ENCODE measurements at regions not wholly inside any gene's neighbourhood (a gene's known extent, or its start where the extent isn't known, plus 50 kb on each side); places are given as distances from the start of the nearest gene placed in this dataset.

DNA sequence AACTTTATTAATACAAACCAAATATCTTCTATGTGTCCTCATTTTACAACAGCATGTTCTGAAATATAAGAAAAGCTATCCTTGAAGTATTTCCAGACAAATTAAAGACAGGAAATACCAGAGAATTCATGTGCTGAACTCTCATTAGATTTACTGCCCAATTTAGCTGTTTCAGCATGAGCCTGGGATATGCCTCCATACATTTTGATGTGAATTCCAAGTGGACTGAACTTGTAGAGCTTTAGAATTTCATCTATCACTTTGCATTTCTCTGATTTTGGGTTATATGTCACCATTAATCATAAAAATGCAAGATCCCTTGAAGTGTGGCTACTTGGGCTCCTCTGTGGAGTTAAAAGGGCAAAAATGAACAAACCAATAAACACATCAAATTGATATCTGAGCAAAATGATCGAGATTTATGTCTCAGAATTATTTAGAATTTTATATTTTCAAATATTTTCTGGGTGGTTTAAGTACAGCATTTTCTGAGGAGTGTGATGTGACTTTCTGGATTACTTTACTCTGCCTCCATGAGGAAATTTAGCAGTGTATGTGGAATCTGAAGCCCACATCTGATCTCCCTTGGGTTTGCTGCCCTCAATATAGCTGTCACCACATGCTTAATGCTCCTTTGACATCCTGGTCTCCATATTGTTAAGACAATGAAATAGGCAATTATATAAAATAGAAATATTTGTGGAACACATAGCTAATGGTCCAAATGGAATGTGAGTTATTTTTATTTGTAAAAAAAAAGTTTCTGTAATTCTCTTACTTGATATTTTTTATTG, 206.6 kb upstream of the RBMS1 start:
- TF ChIP-seq, protein P1, sequence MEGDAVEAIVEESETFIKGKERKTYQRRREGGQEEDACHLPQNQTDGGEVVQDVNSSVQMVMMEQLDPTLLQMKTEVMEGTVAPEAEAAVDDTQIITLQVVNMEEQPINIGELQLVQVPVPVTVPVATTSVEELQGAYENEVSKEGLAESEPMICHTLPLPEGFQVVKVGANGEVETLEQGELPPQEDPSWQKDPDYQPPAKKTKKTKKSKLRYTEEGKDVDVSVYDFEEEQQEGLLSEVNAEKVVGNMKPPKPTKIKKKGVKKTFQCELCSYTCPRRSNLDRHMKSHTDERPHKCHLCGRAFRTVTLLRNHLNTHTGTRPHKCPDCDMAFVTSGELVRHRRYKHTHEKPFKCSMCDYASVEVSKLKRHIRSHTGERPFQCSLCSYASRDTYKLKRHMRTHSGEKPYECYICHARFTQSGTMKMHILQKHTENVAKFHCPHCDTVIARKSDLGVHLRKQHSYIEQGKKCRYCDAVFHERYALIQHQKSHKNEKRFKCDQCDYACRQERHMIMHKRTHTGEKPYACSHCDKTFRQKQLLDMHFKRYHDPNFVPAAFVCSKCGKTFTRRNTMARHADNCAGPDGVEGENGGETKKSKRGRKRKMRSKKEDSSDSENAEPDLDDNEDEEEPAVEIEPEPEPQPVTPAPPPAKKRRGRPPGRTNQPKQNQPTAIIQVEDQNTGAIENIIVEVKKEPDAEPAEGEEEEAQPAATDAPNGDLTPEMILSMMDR (IDR thresholded peaks at IDR 0.05; ENCODE audit: low read length, missing control alignments), result no peak
- peak; percentile 17 for DNase-seq (ENCODE audit: low read depth)
- H3K4me3 ChIP-seq (replicated peaks; ENCODE audit: low read depth, low read length), result no peak overlapping the region

DNA sequence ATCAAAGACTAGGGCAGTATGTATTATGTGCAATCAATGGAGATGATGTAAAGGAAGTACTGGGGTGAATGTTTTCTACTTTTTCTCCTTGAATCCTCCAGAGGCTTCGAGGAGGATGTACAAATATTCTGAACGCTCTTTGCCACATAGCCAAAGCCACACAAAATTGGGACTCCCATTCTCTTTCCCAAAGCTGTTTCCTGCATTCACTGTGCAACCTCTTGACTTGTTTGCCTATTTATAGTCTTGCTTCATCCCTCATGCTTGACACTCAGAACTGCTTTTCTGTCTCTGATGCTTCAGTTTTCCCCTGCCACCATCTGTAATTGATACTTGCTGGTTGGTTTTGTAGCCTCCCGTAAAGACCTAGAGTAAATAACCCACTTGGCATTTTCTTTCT, 208.2 kb upstream of the RBMS1 start:
- TF ChIP-seq, protein P1 (IDR thresholded peaks at IDR 0.05; ENCODE audit: low read length, missing control alignments), result no peak
- no peak overlapping the region for H3K4me3 ChIP-seq (replicated peaks; ENCODE audit: low read depth, low read length)
- DNase-seq (ENCODE audit: low read depth), result no peak

DNA sequence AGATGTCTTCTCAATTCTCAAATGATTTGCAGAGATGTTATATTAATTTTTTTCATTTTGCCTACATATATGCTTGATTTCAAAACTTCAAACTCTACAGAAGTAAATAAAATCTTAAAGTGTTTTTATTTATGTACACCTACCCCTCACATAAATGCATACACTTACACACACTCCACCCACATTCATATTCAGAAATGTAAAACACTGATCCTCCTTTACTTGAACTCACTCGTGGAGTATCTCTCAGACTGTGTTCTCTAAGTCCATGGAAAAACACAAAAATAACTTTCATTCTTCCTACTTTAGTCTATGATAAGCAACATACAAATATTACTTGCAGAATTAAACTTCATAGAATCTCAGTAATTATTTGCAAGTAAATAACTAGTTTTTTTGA, 209.1 kb upstream of the RBMS1 start:
- TF ChIP-seq, protein P1 (IDR thresholded peaks at IDR 0.05; ENCODE audit: low read length, missing control alignments), result no peak
- DNase-seq (ENCODE audit: low read depth), result no peak

DNA sequence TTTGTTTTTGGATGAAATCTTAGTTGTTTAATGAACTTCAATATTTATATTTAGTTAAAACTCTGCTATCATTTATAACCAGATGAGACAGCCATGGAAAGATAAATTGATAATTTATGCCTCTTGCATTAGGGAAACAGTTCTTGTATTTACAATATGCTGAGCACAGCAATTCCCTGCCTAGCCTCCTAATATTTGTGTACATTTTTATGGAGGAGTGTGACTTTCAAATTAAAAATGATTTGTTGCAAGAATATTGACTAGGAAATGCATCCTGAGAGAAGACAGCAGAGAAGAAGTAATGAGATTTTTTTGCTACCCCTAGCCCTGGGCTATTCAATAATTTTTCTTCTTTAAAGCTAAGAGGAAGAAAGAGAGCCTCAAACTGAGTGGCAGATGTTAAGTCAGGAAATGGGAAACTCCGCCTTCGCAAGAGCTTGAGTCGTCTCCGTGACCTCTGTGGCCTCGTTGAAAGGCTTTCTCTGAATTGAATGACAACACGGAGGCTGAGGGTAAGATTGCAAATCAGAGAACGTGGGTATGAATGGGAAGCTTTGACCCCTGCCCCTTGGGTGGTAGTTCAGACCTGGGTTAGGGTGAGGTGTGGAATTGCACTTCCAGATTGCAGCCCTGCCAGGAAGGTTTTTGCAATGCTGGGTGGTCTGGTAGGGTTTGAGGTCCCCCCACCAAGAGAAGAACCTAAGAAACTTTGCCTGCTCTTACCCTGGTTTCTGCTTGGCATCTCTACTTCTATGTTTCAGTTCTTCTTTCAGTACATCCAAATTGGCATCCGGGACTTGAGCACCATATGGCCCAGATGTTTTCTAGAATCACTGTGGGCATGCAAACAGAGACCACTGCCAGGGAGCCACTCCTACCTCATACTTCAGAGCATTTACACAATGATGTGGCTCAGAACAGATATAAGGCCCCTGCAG, 210.3 kb upstream of the RBMS1 start:
- H3K4me3 ChIP-seq (replicated peaks; ENCODE audit: low read depth, low read length), result no peak overlapping the region

More for the DNA sequence above, 209.1 kb upstream of the RBMS1 start:
- no peak overlapping the region for H3K4me3 ChIP-seq (replicated peaks; ENCODE audit: low read depth, low read length)

DNA sequence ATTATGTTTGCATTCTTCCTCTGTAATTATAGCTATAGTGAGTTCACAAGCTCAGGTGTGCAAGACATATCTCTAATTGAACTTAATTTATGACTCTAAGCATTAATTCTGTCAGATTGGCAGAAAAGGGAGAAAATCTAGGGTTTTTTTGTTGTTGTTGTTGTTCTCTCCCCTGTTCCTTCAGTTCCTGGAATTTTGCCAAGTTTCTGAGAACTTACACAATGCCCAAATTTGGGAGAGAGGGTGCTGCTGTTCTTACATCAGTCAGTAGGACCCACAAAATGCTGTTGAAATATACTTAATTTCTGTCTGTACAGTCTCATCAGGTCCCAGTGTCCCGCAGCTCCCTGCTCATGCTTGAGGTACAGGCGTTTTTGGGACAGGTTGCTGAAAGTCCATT, 221.8 kb upstream of the RBMS1 start:
- no peak overlapping the region for H3K4me3 ChIP-seq (replicated peaks; ENCODE audit: low read depth, low read length)
- TF ChIP-seq, protein P1 (IDR thresholded peaks at IDR 0.05; ENCODE audit: low read length, missing control alignments), result no peak
- DNase-seq (ENCODE audit: low read depth), result peak; percentile 55

More for the DNA sequence above, 210.3 kb upstream of the RBMS1 start:
- TF ChIP-seq, protein P1 (IDR thresholded peaks at IDR 0.05; ENCODE audit: low read length, missing control alignments), result no peak
- DNase-seq (ENCODE audit: low read depth), result no peak

DNA sequence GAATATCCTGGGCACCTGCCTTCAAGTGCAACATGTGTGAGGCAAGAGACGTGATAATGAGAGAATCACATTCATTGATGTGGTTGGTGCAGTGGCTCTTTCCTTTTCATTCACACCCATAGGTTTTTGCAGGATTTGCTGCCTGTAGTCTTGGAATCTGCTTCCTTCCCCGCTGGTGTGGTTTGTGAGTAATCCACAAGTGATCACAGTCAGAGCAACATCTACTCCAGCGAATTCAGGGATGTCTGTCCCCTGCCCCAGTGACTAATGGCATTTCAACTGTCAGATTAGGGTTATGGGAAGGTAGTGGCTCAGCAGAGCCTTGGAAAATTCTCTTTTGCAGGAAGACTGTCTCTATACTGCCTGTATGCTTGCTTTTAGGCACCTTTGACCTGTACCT, 225.5 kb upstream of the RBMS1 start:
- DNase-seq (ENCODE audit: low read depth), result no peak
- TF ChIP-seq, protein P1 (IDR thresholded peaks at IDR 0.05; ENCODE audit: low read length, missing control alignments), result no peak
- no peak overlapping the region for H3K4me3 ChIP-seq (replicated peaks; ENCODE audit: low read depth, low read length)

Measured in fibroblast of pulmonary artery (primary cell).